Neural progenitor cell (in vitro differentiated cells): ENCODE measurements at regions not wholly inside any gene's neighbourhood (a gene's known extent, or its start where the extent isn't known, plus 50 kb on each side); places are given as distances from the start of the nearest gene placed in this dataset.

Experiments
- DNase-seq: peaks from one replicate; pipeline ENCODE4 v3.0.0-alpha.2; 2016; ENCODE audit warnings: low spot score
- H2AFZ ChIP-seq: fragments of 200-600 bp; sonication (generic); replicated peaks from 2 replicates; pipeline ENCODE4 v1.6.1; 2016; ENCODE audit warnings: antibody characterized with exemption
- H3F3A ChIP-seq: fragments of 200-600 bp; sonication (generic); 2 replicates; pipeline ENCODE4 v1.6.1; 2016; ENCODE audit warnings: antibody characterized with exemption, low read depth
- H3K27ac ChIP-seq: fragments of 200-600 bp; sonication (generic); 2 replicates; pipeline ENCODE4 v1.5.1; 2016; ENCODE audit warnings: mild to moderate bottlenecking
- H3K27me3 ChIP-seq: fragments of 200-600 bp; sonication (generic); 2 replicates; pipeline ENCODE4 v1.6.1; 2016; ENCODE audit warnings: mild to moderate bottlenecking, moderate library complexity
- H3K36me3 ChIP-seq: fragments of 200-600 bp; sonication (generic); 2 replicates; pipeline ENCODE4 v1.5.1; 2016
- H3K4me1 ChIP-seq: fragments of 200-600 bp; sonication (generic); 2 replicates; pipeline ENCODE4 v1.6.1; 2016; ENCODE audit warnings: mixed run types
- H3K4me2 ChIP-seq: fragments of 200-600 bp; sonication (generic); 2 replicates; pipeline ENCODE4 v1.6.1; 2016
- H3K4me3 ChIP-seq: fragments of 200-600 bp; sonication (generic); 2 replicates; pipeline ENCODE4 v1.5.1; 2016
- H3K79me2 ChIP-seq: fragments of 200-600 bp; sonication (generic); 2 replicates; pipeline ENCODE4 v1.6.1; 2016; ENCODE audit warnings: low read depth
- H3K9ac ChIP-seq: fragments of 200-600 bp; sonication (generic); 2 replicates; pipeline ENCODE4 v1.6.1; 2016
- H3K9me3 ChIP-seq: fragments of 200-600 bp; sonication (generic); 2 replicates; pipeline ENCODE4 v1.5.1; 2016; ENCODE audit warnings: low read depth
- H4K20me1 ChIP-seq: fragments of 200-600 bp; sonication (generic); 2 replicates; pipeline ENCODE4 v1.6.1; 2016; ENCODE audit warnings: low read depth
- H3K27ac Mint-ChIP-seq: 3 replicates; pipeline ENCODE4 v1.8.0; 2021; ENCODE audit warnings: mixed read lengths
- H3K27me3 Mint-ChIP-seq: 2 replicates; pipeline ENCODE4 v1.8.0; 2022; ENCODE audit warnings: low read depth, mild to moderate bottlenecking, inconsistent platforms, moderate library complexity, mixed read lengths; ENCODE audit not compliant: insufficient read depth
- H3K36me3 Mint-ChIP-seq: 3 replicates; pipeline ENCODE4 v1.8.0; 2021; ENCODE audit warnings: mixed read lengths
- H3K4me1 Mint-ChIP-seq: 3 replicates; pipeline ENCODE4 v1.8.0; 2021; ENCODE audit warnings: mixed read lengths
- H3K4me3 Mint-ChIP-seq: 3 replicates; pipeline ENCODE4 v1.8.0; 2021; ENCODE audit warnings: mild to moderate bottlenecking, moderate library complexity, mixed read lengths
- H3K9me3 Mint-ChIP-seq: 3 replicates; pipeline ENCODE4 v1.8.0; 2020; ENCODE audit warnings: mixed read lengths
- EZH2 ChIP-seq: fragments of 200-600 bp; sonication (generic); IDR thresholded peaks from 2 replicates; pipeline ENCODE4 v1.6.1; 2017; ENCODE audit warnings: antibody characterized with exemption, mild to moderate bottlenecking, moderate library complexity
- EZH2phosphoT487 ChIP-seq: fragments of 200-600 bp; sonication (generic); IDR thresholded peaks from 2 replicates; pipeline ENCODE4 v1.6.1; 2017; ENCODE audit warnings: antibody characterized with exemption
- TF ChIP-seq, protein P1 (sequence below): fragments of 200-600 bp; sonication (generic); IDR thresholded peaks from 2 replicates; pipeline ENCODE4 v1.5.1; 2017; ENCODE audit warnings: antibody characterized with exemption, mild to moderate bottlenecking

DNA sequence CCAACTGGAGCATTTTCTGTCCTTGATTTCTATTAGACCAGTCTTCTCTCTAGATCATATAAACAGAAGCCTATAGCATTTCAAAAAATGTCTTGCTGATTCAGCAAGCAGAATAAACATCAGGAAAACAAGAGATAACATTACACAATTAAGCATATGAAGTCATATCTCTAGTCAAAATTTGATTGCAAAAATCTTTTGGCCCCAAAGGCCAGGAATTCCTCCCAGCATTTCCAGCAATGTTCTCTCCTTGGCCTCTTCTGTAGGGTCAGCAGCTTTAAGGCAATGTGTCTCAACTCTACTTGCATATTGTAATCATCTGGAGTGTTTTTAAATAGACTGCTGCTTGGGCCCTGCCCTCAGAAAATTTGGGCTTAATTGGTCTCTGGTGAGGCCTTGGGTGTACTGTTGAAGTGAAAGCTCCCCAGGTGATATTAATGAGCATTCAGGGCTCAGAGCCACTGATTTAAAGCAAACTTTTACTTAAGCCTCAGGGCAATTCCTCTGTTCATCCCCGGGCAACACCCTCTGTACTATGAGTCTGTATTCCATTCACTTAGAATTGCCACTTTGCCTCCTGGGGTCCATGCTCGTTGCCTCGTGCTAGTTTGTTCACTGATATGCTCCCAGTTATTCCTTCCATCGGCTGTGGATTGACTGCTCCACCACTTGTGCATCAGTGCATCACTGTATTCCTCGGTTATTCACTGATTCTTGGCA, 1072.6 kb downstream of the ROBO2 start:
- Histone ChIP-seq H3K27me3 (no peaks in the 10 kb centered on the region), H4K20me1 (no peaks in the 10 kb centered on the region), H3K4me1 (peaks cover 26% of the 10 kb centered on the region), H3K9ac (no peak overlapping the region), H3K9me3 (no peaks in the 10 kb centered on the region), H3K4me3 (no peak overlapping the region), H3K36me3 (no peaks in the 10 kb centered on the region), H3K27ac (no peak overlapping the region), H3F3A (no peaks in the 10 kb centered on the region), H3K79me2 (no peaks in the 10 kb centered on the region), H2AFZ (no peak overlapping the region), H3K4me2 (peak overlapping the region; percentile 17)
- DNase-seq: peak; percentile 21
- Mint-ChIP-seq H3K9me3 (peaks cover 6% of the 10 kb centered on the region), H3K36me3 (no peaks in the 10 kb centered on the region), H3K27ac (peak overlapping the region; percentile 68), H3K4me3 (no peak overlapping the region), H3K27me3 (peaks cover 3% of the 10 kb centered on the region), H3K4me1 (peaks cover 23% of the 10 kb centered on the region)
- TF ChIP-seq, protein P1, sequence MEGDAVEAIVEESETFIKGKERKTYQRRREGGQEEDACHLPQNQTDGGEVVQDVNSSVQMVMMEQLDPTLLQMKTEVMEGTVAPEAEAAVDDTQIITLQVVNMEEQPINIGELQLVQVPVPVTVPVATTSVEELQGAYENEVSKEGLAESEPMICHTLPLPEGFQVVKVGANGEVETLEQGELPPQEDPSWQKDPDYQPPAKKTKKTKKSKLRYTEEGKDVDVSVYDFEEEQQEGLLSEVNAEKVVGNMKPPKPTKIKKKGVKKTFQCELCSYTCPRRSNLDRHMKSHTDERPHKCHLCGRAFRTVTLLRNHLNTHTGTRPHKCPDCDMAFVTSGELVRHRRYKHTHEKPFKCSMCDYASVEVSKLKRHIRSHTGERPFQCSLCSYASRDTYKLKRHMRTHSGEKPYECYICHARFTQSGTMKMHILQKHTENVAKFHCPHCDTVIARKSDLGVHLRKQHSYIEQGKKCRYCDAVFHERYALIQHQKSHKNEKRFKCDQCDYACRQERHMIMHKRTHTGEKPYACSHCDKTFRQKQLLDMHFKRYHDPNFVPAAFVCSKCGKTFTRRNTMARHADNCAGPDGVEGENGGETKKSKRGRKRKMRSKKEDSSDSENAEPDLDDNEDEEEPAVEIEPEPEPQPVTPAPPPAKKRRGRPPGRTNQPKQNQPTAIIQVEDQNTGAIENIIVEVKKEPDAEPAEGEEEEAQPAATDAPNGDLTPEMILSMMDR: no peak
- TF ChIP-seq EZH2phosphoT487 (no peak), EZH2 (no peak)

DNA sequence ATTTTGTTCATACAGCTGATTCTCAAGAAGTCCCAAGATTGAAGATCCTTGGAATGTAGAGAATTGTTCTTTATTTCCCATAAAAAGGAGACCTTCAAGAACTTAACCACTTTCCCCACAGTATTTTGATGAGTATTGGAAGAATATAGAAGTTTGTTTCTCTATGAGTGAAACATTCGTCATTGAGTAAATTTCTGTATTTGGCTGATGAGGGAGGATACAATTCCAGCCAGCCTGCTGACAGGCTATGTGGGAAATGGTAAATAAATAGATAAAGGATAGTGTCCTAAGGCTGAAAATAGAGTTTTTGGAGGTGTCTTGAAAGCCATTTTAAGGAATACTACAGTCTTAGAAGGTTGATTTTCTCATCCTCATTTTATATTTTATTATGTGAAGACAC, 1076.1 kb downstream of the ROBO2 start:
- Mint-ChIP-seq H3K27me3 (no peaks in the 10 kb centered on the region), H3K4me1 (peaks cover 21% of the 10 kb centered on the region), H3K9me3 (no peaks in the 10 kb centered on the region), H3K36me3 (no peaks in the 10 kb centered on the region), H3K4me3 (no peak overlapping the region), H3K27ac (no peak overlapping the region)
- Histone ChIP-seq H3K27ac (no peak overlapping the region), H3K9me3 (no peaks in the 10 kb centered on the region), H3K4me2 (no peak overlapping the region), H3K9ac (no peak overlapping the region), H3K4me3 (no peak overlapping the region), H3K4me1 (peaks cover 19% of the 10 kb centered on the region), H3F3A (no peaks in the 10 kb centered on the region), H2AFZ (no peak overlapping the region), H3K27me3 (no peaks in the 10 kb centered on the region), H3K36me3 (no peaks in the 10 kb centered on the region), H4K20me1 (no peaks in the 10 kb centered on the region), H3K79me2 (no peaks in the 10 kb centered on the region)
- DNase-seq: no peak
- no peak for TF ChIP-seq EZH2
- no peak for TF ChIP-seq EZH2phosphoT487

DNA sequence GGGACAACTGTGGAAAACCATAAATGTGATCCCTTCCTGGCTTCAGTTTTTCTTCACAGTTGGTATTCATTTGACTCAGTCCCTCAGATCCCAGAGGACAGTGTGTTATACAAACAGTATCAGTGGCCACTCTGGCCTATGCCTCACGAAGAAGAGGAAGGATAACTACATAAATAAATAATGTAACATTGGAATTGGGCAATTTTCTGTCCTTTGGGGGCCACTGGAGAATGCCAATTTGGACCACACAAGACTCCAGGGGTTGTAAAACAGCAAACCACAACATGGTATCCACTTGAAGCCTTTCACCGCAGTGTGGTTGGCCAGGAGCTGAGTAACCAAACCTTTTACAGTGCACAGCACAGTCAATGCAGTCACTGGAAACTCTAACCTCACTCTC, 1077.0 kb downstream of the ROBO2 start:
- Histone ChIP-seq H3K36me3 (no peaks in the 10 kb centered on the region), H2AFZ (peak overlapping the region; percentile 44), H3K9me3 (no peaks in the 10 kb centered on the region), H3K4me1 (peaks cover 10% of the 10 kb centered on the region), H3K4me3 (no peak overlapping the region), H3K27me3 (no peaks in the 10 kb centered on the region), H3K27ac (no peak overlapping the region), H3K9ac (no peak overlapping the region), H3K79me2 (no peaks in the 10 kb centered on the region), H3K4me2 (no peak overlapping the region), H3F3A (no peaks in the 10 kb centered on the region), H4K20me1 (no peaks in the 10 kb centered on the region)
- no peaks in the 10 kb centered on the region for H3K27me3 Mint-ChIP-seq
- H3K36me3 Mint-ChIP-seq: no peaks in the 10 kb centered on the region
- no peak for TF ChIP-seq EZH2phosphoT487
- TF ChIP-seq, protein P1: no peak
- no peak for TF ChIP-seq EZH2
- no peak for DNase-seq
- no peaks in the 10 kb centered on the region for H3K9me3 Mint-ChIP-seq
- no peak overlapping the region for H3K27ac Mint-ChIP-seq
- peaks cover 14% of the 10 kb centered on the region for H3K4me1 Mint-ChIP-seq
- no peak overlapping the region for H3K4me3 Mint-ChIP-seq

DNA sequence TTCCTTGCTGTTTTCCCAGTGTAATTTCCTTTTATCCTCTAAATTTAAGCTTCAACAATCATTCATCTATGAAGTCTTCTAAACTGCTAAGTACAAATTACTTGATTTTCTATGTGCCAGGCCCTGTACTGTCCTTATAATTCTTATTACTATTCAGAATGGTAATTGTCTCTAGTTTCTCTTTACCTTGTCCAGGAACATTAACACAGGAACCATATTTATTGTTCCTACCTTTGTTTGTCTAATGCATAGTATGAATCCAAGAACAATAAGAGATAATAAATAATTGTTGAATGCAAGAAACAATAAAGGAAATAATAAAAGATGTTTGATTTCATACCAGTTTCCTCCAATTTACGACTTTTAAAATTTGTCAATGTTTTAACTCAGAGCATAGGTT, 1083.2 kb downstream of the ROBO2 start:
- Histone ChIP-seq H3K9ac (no peak overlapping the region), H3K4me1 (no peaks in the 10 kb centered on the region), H3K4me2 (no peak overlapping the region), H3K27me3 (no peaks in the 10 kb centered on the region), H4K20me1 (no peaks in the 10 kb centered on the region), H3K27ac (no peak overlapping the region), H2AFZ (no peak overlapping the region), H3K79me2 (no peaks in the 10 kb centered on the region), H3K36me3 (no peaks in the 10 kb centered on the region), H3K9me3 (no peaks in the 10 kb centered on the region), H3F3A (no peaks in the 10 kb centered on the region), H3K4me3 (no peak overlapping the region)
- no peak for DNase-seq
- H3K36me3 Mint-ChIP-seq: no peaks in the 10 kb centered on the region
- H3K9me3 Mint-ChIP-seq: no peaks in the 10 kb centered on the region
- H3K27ac Mint-ChIP-seq: no peak overlapping the region
- H3K4me1 Mint-ChIP-seq: no peaks in the 10 kb centered on the region
- no peak for TF ChIP-seq EZH2
- TF ChIP-seq, protein P1: no peak
- no peak for TF ChIP-seq EZH2phosphoT487
- H3K4me3 Mint-ChIP-seq: no peak overlapping the region
- no peaks in the 10 kb centered on the region for H3K27me3 Mint-ChIP-seq
